Motor neuron (in vitro differentiated cells): ENCODE measurements at regions not wholly inside any gene's neighbourhood (a gene's known extent, or its start where the extent isn't known, plus 50 kb on each side); places are given as distances from the start of the nearest gene placed in this dataset.

Source experiments
- ATAC-seq, 8 experiments: fragments of 200-7000 bp; cut with Tn5 transposase; replicated peaks in 6 of 8; 2 replicates each; pipeline ENCODE4 v1.8.0; 2021; ENCODE audit warnings: mild to moderate bottlenecking in 8 of 8, moderate library complexity in 8 of 8
- H3K27ac ChIP-seq, 2 donors: fragments of 250-450 bp; sonication (Bioruptor Pico); 2 replicates each; pipeline ENCODE4 v1.9.0; 2021; ENCODE audit warnings: antibody characterized with exemption in 2 of 2, mild to moderate bottlenecking in 2 of 2, moderate library complexity in 1 of 2
- H3K4me1 ChIP-seq, 2 donors: fragments of 250-450 bp; sonication (Bioruptor Pico); replicated peaks in 1 of 2; 2 replicates each; pipeline ENCODE4 v1.6.1; 2021; ENCODE audit warnings: antibody characterized with exemption in 2 of 2, mild to moderate bottlenecking in 2 of 2, moderate library complexity in 1 of 2
- H3K4me3 ChIP-seq, 5 donors: fragments of 250-450 bp; sonication (Bioruptor Pico); 2 replicates each; pipeline ENCODE4 v1.9.0; 2021; ENCODE audit warnings: antibody characterized with exemption in 5 of 5, mild to moderate bottlenecking in 5 of 5, moderate library complexity in 4 of 5
- WGBS, 10 experiments: fragments of 450-650 bp; shearing (Covaris generic); methylation state at CpG; one replicate each; pipeline ENCODE4 v1.0.0; 2022; 5-methylcytosine and 5-hydroxymethylcytosine counted together
- in situ Hi-C, 9 experiments: fragments of 400-800 bp; cut with MboI; loops; one replicate each; pipeline ENCODE4 v1.15.0; 2021; ENCODE audit warnings: low sequenced_read_pairs in 9 of 9, low pct_unique_long_range_greater_than_20kb in 2 of 9; ENCODE audit not compliant: unreplicated experiment in 9 of 9

GRCh38 chr13:99843872-99844271 lies 127.7 kb downstream of the ZIC5 start:
- ATAC-seq: no peak
- in situ Hi-C loops: no loop called here

GRCh38 chr13:99842405-99842804 lies 129.2 kb downstream of the ZIC5 start:
- H3K4me1 ChIP-seq: no peaks in the 10 kb centered on the region
- in situ Hi-C loops: no loop called here
- WGBS, 10 experiments: 0 to 83% (median 80%) methylated on average over 1 of the region's 1 CpG; no CpG with 5 or more reads in 7 of the 10 experiments
- H3K4me3 ChIP-seq: no peak overlapping the region
- peak in 2 of 8 experiments; percentile 29 to 91 for ATAC-seq
- H3K27ac ChIP-seq: no peak overlapping the region

More at GRCh38 chr13:99843872-99844271, 127.7 kb downstream of the ZIC5 start:
- no peak overlapping the region for H3K27ac ChIP-seq
- no peak overlapping the region for H3K4me3 ChIP-seq
- H3K4me1 ChIP-seq: peaks cover 0 to 6% of the 10 kb centered on the region in 2 donors
- WGBS, 10 experiments: 38 to 95% (median 86%) methylated on average over 2 to 9 of the region's 9 CpGs; no CpG with 5 or more reads in 3 of the 10 experiments

DNA sequence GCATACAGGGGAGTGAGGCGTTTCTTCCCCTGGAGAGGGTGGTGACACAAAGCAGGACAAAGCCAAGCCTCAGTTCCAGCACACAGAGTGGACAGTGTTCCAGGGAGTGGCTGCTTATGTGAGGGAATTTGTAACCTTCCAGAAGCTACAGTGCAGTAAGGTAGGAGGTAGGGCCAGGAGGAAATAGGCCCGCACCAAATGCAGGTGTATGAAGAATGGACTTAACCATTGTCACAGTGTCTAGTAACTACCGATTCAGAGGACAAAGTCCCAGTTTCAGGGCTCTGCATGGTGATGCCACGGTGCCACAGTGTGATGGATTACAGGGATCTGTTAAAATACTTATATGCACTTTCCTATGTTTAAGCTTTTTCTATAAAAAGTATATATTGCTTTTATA lies 135.3 kb downstream of the ZIC5 start:
- 31 to 100% (median 95%) methylated on average over 1 to 3 of the region's 4 CpGs; no CpG with 5 or more reads in 5 of the 10 experiments for WGBS, 10 experiments
- Histone ChIP-seq H3K27ac (no peak overlapping the region), H3K4me3 (no peak overlapping the region), H3K4me1 (no peaks in the 10 kb centered on the region)
- ATAC-seq: no peak
- in situ Hi-C loops: no loop called here

DNA sequence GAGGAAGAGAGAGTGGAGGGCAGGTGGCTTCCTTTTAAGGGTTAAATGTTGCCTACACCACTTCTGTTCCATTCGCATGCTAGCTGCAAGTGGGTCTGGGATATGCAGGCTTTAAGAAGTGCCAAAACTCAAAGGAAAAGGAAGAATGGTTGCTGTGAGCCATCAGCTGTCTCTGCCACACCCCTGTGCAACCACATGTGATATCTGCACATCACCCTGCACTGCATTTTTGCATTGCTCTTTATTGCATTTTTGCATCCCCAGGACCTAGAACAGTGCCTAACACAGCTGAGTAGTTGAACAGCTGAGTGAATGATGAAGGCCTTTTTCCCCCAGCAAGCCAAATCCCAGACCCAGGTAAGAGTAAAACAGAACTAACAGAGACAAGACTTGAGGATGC lies 136.1 kb downstream of the ZIC5 start:
- Histone ChIP-seq H3K4me1 (no peaks in the 10 kb centered on the region), H3K4me3 (no peak overlapping the region), H3K27ac (no peak overlapping the region)
- peak in 2 of 8 experiments; percentile 73 to 88 for ATAC-seq
- in situ Hi-C loops: no loop called here
- WGBS, 10 experiments: 83 to 100% methylated on average over 1 of the region's 1 CpG; no CpG with 5 or more reads in 8 of the 10 experiments

DNA sequence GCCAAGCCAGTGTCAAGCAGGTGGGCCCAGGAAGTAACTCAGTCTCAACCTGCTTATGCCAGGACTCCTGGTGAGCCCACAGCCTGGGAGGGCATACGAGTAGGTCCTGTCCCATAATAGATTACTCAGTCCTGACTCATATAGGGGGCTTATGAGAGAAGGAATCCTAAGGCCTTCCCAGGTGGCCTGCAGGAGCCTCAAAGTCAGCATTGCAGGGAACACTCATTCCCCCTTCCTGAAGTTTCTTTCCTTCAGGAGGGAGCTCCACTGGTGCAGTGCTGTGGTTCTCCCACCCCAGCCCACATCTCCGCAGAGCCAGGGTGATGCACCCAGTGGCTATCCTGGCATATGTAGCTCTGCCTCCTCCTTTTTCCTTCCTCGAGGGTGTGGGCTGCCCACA lies 137.3 kb downstream of the ZIC5 start:
- in situ Hi-C loops: no loop called here

DNA sequence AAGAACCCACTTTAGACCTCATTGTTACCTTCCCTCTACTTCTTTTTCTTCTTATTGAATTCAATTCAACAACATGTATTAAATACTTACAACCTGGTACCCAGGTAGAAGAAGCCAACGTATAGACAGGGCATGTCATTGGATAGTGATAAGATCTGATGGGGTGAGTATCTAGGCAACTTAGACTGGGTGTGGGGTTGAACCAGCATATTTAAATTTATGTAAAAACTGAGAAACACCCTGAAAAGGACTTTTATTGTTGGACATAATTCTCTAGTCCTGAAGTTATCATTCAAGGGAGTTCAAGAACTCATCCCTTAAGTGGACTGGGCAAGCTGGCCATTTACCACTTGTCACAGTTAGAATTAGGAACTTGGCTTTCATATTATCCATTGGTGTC lies 139.2 kb downstream of the ZIC5 start:
- no peak overlapping the region for H3K27ac ChIP-seq
- ATAC-seq: peak in 2 of 8 experiments; percentile 70 to 77
- 100% methylated on average over 1 of the region's 1 CpG; no CpG with 5 or more reads in 5 of the 10 experiments for WGBS, 10 experiments
- in situ Hi-C loops: no loop called here
- H3K4me3 ChIP-seq: no peak overlapping the region
- H3K4me1 ChIP-seq: peaks cover 0 to 4% of the 10 kb centered on the region in 2 donors

More for the DNA sequence above, 137.3 kb downstream of the ZIC5 start:
- Histone ChIP-seq H3K4me3 (no peak overlapping the region), H3K4me1 (no peaks in the 10 kb centered on the region), H3K27ac (no peak overlapping the region)
- no peak for ATAC-seq
- whole genome bisulfite sequencing, 10 experiments: 0 to 100% methylated on average over 1 of the region's 3 CpGs; no CpG with 5 or more reads in 8 of the 10 experiments

GRCh38 chr13:99830931-99831330 lies 140.6 kb downstream of the ZIC5 start:
- Histone ChIP-seq H3K4me3 (no peak overlapping the region), H3K4me1 (peaks cover 0 to 4% of the 10 kb centered on the region in 2 donors), H3K27ac (no peak overlapping the region)
- WGBS, 10 experiments: 63 to 100% (median 92%) methylated on average over 1 to 3 of the region's 3 CpGs; no CpG with 5 or more reads in 6 of the 10 experiments
- peak in 1 of 8 experiments; percentile 24 for ATAC-seq
- in situ Hi-C loops: no loop called here

DNA sequence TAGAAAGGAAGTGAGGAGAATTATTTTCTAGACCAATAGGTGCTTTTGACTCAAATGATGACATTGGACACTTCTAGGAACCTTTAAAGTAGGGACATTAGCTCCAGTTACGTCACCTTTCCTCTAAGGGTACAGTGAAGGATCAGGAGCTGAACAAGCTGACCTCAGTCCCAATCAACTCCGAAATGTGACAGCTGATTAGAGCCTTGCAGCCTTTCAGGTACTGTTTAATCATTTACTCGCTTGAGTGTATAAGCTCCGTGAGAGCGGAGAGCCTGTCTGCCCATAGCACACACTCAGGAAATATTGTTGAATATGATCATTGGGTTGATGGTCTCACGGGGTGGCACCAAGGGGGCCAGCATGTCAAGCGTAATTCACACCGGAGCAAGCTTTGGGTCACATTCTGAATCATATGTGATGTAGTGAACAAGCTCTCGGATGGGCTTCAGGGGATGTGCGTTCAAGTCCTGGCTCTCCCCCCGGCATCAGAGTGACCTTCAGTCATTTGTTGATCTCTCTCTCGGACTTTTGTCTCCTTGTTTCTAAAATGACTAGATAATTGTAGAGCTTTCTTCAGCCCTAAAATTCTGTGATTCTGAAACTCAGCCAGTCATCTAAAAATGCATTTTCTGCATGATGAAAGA lies 141.9 kb downstream of the ZIC5 start:
- WGBS, 10 experiments: 57 to 94% (median 90%) methylated on average over 1 to 12 of the region's 12 CpGs; no CpG with 5 or more reads in 4 of the 10 experiments
- H3K4me1 ChIP-seq: peaks cover 0 to 4% of the 10 kb centered on the region in 2 donors
- H3K4me3 ChIP-seq: no peak overlapping the region
- in situ Hi-C loops: no loop called here
- no peak for ATAC-seq
- H3K27ac ChIP-seq: no peak overlapping the region

DNA sequence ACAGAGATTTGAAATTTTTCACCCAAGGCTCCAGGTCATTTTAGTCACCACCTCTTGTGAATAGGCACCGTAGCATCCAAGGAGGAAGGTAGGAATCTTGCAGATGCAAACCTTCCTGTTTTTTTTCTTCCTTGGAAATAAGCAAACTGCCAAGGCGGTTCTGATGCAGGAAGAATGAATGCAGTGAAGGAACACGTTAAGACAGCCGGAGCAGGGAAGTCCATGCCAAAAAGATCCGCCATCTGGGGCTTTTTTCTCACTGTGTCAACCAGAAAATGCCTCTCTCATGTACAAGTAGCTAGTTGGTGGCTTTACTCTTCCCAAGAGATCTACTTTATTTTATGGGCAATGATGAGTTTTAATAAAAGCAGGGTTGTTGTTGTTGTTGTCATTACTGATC lies 142.4 kb downstream of the ZIC5 start:
- no peak for ATAC-seq
- H3K4me1 ChIP-seq: peaks cover 0 to 4% of the 10 kb centered on the region in 2 donors
- WGBS, 10 experiments: 0 to 100% (median 89%) methylated on average over 1 to 5 of the region's 5 CpGs; no CpG with 5 or more reads in 2 of the 10 experiments
- H3K4me3 ChIP-seq: no peak overlapping the region
- H3K27ac ChIP-seq: no peak overlapping the region
- in situ Hi-C loops: no loop called here

DNA sequence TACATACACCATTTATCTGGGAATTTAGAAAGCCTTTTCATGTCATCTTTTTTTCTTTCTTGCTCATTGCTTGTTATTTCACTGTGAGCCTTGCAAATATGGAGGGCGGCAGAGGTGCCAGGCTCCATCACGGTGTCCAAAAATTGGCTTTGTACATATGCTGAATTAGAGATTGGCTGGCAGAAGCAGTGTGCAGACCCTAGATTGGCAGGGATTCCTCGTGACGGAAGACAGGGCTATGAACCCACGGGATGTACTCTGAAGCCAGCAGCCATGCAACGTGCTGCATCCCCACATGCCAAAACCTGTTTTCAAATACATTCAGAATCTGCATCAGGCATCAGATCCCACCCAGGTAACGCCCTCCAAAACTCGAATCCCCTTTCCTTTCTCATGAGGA lies 142.8 kb downstream of the ZIC5 start:
- ATAC-seq: no peak
- H3K27ac ChIP-seq: no peak overlapping the region
- 29 to 100% (median 82%) methylated on average over 1 to 7 of the region's 8 CpGs; no CpG with 5 or more reads in 3 of the 10 experiments for WGBS, 10 experiments

GRCh38 chr13:99828123-99828522 lies 143.4 kb downstream of the ZIC5 start:
- H3K27ac ChIP-seq: no peak overlapping the region
- in situ Hi-C loops: no loop called here
- WGBS, 10 experiments: 60 to 100% (median 100%) methylated on average over 1 of the region's 3 CpGs; no CpG with 5 or more reads in 4 of the 10 experiments
- ATAC-seq: no peak
- H3K4me3 ChIP-seq: no peak overlapping the region
- H3K4me1 ChIP-seq: peaks cover 0 to 4% of the 10 kb centered on the region in 2 donors

More for the DNA sequence above, 142.8 kb downstream of the ZIC5 start:
- in situ Hi-C loops: no loop called here
- Histone ChIP-seq H3K4me3 (no peak overlapping the region), H3K4me1 (peaks cover 0 to 4% of the 10 kb centered on the region in 2 donors)

DNA sequence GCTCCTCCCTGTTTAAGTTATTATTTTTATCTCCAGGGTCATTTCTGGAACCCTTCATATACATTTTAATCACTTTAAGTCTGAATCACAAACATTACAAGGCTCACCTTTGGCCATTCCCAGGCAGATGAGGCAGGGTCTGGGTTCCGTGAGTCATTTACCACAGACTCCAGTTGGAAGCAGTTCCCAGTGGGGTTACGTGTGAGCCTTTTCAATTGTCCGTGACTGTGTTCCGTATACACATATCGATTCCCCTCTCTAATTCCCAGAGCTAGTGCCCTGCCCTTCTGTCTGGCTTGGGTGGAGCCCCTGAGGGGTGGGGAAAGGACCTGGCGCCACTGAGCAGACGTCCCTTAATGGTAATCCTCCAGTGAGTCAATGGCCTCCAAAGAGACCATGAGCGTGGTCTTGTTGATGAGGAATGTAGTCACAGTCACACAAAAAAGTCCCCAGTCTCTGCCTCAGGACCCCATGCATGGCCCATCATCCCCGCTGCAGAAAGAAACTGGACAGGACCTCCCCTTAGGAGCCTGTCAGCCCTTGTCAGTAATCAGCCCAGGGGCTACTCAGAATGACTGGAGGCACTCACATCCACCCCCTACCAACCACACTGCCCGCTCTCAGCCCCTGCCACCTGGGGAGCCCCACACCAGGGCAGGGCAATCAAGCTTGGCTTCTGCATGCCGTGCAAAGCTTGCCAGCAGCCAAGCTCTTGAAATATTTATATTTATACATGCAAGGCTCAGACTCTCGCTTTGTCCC lies 144.4 kb downstream of the ZIC5 start:
- WGBS, 10 experiments: 60 to 95% (median 92%) methylated on average over 1 to 6 of the region's 12 CpGs; no CpG with 5 or more reads in 4 of the 10 experiments
- peaks cover 0 to 4% of the 10 kb centered on the region in 2 donors for H3K4me1 ChIP-seq
- ATAC-seq: no peak

GRCh38 chr13:99823961-99824360 lies 147.6 kb downstream of the ZIC5 start:
- H3K4me3 ChIP-seq: no peak overlapping the region
- no peak overlapping the region for H3K27ac ChIP-seq
- in situ Hi-C loops: no loop called here
- no peak for ATAC-seq
- 0 to 100% (median 75%) methylated on average over 1 to 2 of the region's 2 CpGs; no CpG with 5 or more reads in 1 of the 10 experiments for WGBS, 10 experiments
- peaks cover 0 to 4% of the 10 kb centered on the region in 2 donors for H3K4me1 ChIP-seq

More for the DNA sequence above, 144.4 kb downstream of the ZIC5 start:
- Histone ChIP-seq H3K4me3 (no peak overlapping the region), H3K27ac (no peak overlapping the region)
- in situ Hi-C loops: no loop called here
